Activated CD4-positive, CD25-positive, alpha-beta regulatory T cell (primary cell): ENCODE measurements at regions not wholly inside any gene's neighbourhood (a gene's known extent, or its start where the extent isn't known, plus 50 kb on each side); places are given as distances from the start of the nearest gene placed in this dataset.
"Not testable (repeated sequence)": the region's sequence is repeated elsewhere in the genome, so short reads cannot be mapped to it uniquely, and the experiment has no call there.

Experiments
- DNase-seq, 4 experiments: peaks; one replicate each; lab custom pipeline; 2025; lab: John Stamatoyannopoulos, UW

DNA sequence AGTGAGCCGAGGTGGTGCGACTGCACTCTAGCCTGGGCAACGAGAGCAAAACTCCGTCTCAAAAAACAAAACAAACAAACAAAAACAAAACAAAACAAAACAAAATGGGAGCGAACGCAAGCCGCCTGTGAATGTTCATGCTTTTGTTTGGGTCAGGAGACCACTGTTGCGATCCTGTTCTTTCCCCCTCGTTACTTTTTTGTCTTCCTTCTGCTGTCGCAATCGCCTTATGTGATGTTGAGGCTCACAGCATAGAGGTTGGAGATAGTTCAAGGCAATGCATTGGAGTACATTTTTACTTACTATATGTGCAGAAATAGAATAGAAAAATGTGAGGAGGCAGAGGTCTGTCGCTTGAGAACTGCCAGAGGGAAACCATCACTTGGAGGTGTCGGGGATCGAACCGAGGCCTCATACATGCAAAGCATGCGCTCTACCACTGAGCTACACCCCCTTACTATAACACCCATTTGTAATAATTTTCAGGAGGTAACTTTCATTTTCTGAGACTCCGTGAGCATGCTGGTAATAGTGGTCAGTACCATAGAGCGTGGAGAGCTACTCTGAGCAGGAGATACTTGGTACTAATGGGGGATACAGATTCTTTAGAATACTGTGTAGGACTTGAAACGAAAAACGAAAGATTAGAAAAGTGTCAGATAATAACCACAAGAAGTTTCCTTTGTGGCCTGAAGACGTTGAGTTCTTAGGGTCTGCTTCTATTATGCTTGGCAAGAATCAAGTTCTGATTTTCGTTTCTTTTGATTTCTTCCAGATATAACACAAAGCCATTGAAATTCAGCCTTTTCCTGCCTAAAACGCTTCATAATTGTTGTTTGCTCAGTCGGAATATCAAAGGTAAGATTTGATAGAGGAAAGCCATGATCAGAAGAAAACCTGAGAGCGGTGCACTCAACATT, 121.1 kb downstream of the TRIM27 start:
- no peak for DNase-seq

DNA sequence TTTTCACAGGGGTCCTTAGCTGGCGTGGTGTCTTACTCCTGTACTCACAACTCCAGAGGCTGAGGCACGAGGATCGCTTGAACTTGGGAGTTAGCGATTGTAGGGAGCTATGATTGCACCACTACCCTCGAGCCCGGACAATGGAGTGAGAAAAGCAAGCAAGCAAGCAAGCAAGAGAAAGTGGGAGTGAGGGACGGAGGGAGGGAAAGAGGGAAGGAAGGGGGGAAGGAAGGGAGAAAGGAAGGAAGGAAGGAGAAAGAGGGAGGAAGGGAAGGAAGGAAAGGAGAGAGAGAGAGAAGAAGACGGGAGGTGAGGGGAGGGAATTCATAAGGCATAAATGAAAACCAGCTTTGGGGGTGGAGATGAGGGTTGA, 120.5 kb downstream of the TRIM27 start:
- no peak for DNase-seq

DNA sequence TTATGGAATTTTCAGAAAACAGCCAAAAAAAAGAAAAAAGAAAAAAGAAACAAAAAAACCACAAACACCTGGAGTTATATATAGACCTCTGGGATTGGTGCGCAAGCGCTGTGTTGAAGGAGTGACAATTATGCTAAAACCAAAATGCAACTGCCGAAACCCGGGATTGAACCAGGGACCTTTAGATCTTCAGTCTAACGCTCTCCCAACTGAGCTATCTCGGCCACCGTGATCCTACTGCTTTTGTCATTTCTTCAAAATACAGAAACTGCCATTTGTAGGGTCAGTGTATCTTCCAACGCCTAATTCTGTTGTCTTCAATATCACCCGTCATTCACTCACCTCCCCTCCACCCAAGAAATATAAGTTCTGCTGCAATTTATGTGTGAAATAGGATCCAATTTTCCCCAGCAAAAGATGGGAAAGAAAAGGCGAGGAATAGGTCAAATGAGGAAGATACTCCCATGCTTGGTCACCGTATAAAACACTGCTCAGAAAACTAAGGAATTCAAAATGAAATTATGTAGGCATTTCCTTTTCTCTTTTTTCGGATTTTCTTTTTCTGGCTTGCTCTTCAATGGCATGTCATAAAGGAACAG, 116.0 kb downstream of the TRIM27 start:
- no peak for DNase-seq

DNA sequence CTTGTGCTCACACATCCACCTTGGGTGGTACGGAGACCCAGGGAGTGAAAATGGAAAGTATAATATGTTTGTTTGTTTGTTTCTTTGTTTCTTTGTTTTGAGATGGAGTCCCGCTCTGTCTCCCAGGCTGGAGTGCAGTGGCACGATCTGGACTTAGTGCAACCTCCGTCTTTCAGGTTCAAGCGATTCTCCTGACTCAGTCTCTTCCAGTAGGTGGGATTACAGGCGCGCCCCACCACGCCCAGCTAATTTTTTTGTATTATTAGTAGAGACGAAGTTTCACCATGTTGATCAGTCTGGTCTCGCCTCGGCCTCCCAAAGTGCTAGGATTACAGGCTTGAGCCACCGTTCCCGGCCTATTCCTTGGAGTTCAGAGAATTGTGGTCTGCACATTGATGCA, 115.4 kb downstream of the TRIM27 start:
- no peak for DNase-seq

DNA sequence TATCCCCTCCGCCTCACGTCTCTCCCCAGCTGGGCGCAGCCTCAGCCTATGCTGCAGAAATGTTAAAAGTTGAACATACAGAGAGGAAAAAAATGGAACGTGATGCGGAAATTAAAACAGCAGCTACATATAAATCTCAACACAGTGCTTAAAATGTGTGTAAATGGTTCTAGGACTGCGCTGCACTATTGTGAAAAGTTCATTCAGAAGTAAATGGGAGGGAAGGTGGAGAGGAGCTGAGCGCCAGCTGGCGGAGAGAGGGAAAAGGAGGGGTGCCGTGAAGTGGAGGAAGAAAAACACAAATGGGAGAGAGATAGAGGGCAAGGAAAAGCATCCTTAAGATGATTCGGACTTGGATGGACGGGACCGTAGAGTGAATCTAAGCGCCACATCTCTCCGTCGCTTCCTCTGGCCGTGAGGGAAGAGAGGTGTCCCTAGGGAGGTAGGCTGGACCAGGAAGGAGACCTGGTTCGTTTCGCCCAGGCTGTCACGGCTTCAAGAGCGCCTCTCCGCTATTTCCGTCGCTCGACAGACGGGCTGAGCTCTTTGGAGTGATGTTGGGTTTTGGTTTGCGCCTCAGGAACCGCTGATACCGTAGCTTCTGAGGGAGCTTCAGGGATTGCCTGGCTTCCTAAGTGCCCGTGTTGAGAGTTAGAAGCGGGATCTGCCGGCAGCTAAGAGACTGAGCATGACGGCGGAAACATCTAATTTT, 113.7 kb downstream of the TRIM27 start:
- DNase-seq: no peak

DNA sequence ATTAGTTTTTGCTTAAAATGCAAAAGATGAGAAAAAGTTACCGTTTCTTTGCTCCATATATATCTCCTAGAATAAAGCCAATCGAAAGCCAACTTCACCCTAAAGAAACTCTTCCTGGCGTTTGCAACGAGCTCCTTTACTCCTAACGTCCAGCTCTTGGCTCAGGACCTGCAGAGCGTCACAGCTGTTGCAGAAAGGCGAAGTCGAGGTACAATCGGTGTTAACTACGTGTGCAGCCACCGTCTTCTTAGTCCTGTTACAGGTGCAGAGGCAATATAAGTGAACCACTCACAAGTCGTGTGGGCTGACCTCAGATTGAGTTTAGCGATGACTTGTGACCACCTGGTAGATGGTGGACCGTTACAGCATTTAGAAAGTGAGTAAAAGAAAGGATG, 113.1 kb downstream of the TRIM27 start:
- no peak for DNase-seq

DNA sequence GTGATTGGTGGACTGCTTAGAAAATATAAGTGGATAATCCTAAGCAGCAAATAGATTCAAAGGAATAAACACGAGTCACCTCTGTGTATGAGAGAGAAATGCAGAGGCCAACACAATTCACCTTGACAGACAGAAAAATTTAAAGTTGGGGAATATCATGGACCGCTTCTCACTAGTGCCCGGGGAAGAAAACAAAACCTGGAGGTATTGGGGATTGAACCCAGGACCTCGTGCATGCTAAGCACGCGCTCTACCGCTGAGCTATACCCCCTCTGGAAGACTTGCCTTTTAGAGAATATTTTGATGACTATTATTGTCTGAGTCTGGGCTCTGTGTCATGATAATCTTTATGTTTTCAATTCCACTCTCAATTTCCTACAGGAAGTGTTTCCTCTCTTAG, 111.9 kb downstream of the TRIM27 start:
- DNase-seq: no peak

DNA sequence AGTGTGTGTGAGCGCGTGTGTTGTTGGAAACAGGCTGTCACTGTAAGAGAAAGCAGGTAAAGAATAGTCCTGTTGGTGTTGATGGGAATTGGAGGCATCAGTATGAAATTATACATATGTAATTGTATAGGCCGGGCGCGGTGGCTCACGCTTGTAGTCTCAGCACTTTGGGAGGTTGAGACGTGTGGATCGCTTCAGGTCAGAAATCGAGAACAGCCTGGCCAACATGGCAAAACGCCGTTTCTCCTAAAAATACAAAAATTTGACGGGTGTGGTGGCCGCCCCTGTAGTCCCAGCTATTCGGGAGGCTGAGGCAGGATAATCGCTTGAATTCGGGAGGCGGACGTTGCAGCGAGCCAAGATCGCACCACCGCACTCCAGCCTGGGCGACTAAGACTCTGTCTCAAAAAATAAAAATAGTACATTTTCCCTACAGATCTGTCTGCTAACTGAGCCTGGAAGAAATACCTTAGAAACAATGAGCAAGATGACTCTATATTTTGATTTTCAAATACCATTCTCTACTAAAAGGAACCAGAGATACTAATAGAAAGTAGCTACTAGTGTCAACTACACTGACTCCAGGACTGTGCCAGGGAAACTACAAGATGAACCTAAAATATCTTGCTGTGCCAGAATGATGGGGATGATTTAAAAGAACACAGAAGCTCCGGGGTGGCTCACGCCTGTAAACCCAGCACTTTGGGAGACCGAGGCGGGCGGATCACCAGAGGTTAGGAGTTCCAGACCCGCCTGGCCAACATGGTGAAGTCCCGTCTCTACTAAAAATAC, 110.8 kb downstream of the TRIM27 start:
- DNase-seq: no peak

DNA sequence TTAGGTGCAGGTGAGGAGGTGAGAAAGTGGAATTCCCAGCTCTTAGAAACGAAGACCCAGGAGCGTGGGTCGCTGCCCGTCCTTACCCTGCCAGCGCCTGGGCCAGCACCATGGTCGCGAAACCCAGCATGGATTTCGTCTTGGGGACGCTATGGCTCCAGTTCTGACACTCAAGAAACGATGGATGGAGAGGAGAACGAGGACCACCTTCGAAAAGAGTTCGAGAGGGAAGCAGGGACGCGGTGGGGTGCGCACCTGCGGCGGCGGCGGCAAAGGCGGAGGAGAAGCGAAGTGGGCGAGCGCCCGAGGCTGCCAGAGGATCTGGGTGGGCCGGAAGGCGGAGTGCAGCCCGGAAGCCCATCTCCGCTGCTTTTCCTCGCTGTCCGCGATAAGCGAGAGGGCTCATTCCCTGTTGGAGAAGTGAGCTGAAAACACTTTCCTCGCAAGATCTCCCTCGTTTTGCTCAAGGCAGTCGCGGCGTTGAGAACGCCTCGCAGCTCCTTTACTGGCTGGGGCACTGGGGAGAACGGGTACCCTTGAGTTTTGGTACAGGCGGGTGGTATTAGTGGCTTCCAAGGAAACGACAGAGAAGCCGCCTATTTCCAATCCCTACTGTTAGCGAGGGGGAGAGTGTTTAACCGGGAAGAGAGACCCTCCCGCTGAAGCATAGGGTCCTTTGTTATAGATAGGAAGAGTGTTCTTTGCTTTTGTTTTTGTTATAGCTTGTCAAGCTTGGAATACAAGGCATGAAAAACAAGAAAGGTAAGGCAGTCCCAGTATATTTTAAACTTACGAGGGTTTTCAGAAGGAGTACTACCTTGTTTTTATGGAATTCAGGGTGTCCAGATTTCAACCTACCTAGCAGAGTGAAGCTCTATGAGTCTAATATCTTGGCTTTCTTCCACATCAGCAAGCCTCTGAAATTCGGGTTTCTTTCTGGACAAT, 109.5 kb downstream of the TRIM27 start:
- no peak for DNase-seq

- DNase-seq: no peak
Observed at GRCh38 chr6:28816339-28816908, 107.4 kb downstream of the TRIM27 start.

DNA sequence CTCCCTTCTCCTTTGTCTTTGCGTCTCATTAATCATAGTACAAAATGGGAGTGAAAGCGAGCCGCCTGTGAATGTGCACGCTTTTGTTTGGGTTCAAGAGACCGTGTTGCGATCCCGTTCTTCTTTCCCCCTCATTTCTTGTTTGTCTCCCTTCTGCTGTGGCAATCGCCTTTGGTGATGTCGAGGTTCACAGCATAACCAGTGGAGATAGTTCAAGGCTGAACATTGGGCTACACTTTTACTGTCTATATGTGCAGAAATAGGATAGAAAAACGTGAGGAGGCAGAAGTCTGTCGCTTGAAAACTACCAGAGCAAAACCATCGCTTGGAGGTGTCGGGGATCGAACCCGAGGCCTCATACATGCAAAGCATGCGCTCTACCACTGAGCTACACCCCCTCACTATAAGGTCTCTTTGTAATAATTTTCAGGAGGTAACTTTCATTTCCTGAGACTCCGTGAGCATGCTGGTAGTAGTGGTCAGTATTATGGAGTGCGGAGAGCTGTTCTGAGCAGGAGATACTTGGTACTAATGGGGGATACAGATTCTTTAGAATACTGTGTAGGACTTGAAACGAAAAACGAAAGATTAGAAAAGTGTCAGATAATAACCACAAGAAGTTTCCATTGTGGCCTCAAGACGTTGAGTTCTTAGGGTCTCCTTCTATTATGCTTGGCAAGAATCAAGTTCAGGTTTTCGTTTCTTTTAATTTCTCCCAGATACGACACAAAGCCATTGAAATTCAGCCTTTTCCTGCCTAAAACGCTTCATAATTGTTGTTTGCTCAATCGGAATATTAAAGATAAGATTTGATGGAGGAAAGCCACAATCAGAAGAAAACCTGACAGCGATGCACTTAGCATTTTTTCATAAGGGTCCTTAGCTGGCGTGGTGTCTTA, 106.6 kb downstream of the TRIM27 start:
- DNase-seq: no peak

DNA sequence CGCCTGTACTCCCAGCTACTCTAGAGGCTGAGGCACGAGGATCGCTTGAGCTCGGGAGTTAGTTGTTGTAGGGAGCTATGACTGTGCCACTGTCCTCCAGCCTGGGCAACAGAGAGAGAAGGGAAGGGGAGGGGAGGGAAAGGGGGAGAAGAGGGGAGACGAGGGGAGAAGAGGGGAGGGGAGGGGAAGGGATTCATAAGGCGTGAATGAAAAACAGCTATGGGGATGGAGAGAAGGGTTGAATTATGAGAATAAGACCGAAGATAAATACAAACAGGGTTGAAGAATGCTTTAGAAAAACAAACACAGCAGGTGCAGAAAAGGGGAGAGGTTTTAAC, 106.0 kb downstream of the TRIM27 start:
- no peak for DNase-seq

GRCh38 chr6:28824793-28825731, 98.7 kb downstream of the TRIM27 start:
- DNase-seq: no peak

- DNase-seq: no peak
Observed at GRCh38 chr6:28825732-28826293, 98.0 kb downstream of the TRIM27 start.

GRCh38 chr6:28831683-28832082, 92.1 kb downstream of the TRIM27 start:
- not testable (repeated sequence) for DNase-seq

DNA sequence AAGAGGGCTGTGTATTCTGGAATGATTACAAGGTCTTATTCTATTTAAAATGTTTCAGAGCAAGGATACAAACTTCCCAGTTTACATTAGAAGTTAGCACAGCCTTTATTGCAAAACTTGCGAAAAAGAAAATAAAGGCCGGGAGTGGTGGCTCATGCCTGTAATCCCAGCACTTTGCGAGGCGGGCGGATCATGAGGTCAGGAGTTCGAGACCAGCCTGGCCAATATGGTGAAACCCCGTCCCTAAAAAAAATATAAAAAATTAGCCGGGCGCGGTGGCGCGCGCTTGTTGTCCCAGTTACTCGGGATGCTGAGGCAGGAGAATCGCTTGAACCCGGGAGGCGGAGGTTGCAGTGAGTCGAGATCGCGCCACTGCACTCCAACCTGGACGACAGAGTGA, 87.1 kb downstream of the TRIM27 start:
- not testable (repeated sequence) for DNase-seq

DNA sequence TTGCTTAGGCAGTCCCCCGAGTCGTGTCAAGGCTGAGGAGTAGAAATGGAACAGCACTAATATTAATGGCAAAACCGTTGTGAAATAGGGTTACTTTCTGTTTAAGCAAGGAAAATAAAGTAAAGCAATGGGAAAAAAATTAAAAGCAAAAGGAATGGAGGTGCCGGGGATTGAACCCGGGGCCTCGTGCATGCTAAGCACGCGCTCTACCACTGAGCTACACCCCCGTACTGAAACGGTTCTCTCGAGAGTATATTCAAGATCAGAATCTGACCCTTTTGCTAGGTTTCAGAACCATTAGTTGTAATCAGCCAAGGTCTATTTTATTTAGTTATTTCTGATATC, 85.5 kb downstream of the TRIM27 start:
- peak; percentile 9 to 62 (median 28) for DNase-seq
